ENCODE measurements at regions not wholly inside any gene's neighbourhood (a gene's known extent, or its start where the extent isn't known, plus 50 kb on each side); places are given as distances from the start of the nearest gene placed in this dataset.

- ChIA-PET POLR2A (no interaction called here), CTCF (no interaction called here)
- no peak for TF ChIP-seq POLR2AphosphoS5 (IDR thresholded peaks at IDR 0.05; ENCODE audit: low read depth, low read length)
- no peak for TF ChIP-seq REST (IDR thresholded peaks at IDR 0.05; ENCODE audit: insufficient read depth in 1 of 2, low read depth in 2 of 2, low read length in 1 of 2)
- no peak for TF ChIP-seq CTCF (IDR thresholded peaks at IDR 0.05)
- no peak for TF ChIP-seq TCF7L2 (IDR thresholded peaks at IDR 0.05; ENCODE audit: low read depth, low read length)
- TF ChIP-seq SIN3A (IDR thresholded peaks at IDR 0.05; ENCODE audit: borderline replicate concordance, insufficient read depth, low read depth, low read length): no peak
- no TSS peak for BruUV-seq (replicated peaks)
- intact Hi-C loops (cut with micrococcal nuclease; ENCODE audit: unreplicated experiment) (no loop called here), in situ Hi-C loops (cut with HindIII; ENCODE audit: low pct_unique_long_range_greater_than_20kb, low sequenced_read_pairs) (no loop called here)
- Histone ChIP-seq H3K27me3 (ENCODE audit: control insufficient read depth, insufficient read depth, low read length) (no peaks in the 10 kb centered on the region), H3K36me3 (ENCODE audit: control insufficient read depth, insufficient read depth, low read length) (no peaks in the 10 kb centered on the region), H3K4me1 (ENCODE audit: control insufficient read depth, insufficient read depth, low read length) (no peaks in the 10 kb centered on the region), H3K4me3 (ENCODE audit: low read depth in 2 of 2, low read length in 2 of 2) (no peak overlapping the region), H3K27ac (ENCODE audit: low read length) (no peak overlapping the region), H3K9me3 (ENCODE audit: control insufficient read depth, insufficient read depth, low read depth, low read length) (no peaks in the 10 kb centered on the region)
- DNase-seq (ENCODE audit: low read depth, low spot score): no peak
- no peak for ATAC-seq
These were observed 79.4 kb downstream of the EBLN2 start for GRCh38 chr3:73140772-73141442.

GRCh38 chr3:73141525-73141924, 80.1 kb downstream of the EBLN2 start:
- Histone ChIP-seq H3K36me3 (ENCODE audit: control insufficient read depth, insufficient read depth, low read length) (no peaks in the 10 kb centered on the region), H3K9me3 (ENCODE audit: control insufficient read depth, insufficient read depth, low read depth, low read length) (no peaks in the 10 kb centered on the region), H3K4me1 (ENCODE audit: control insufficient read depth, insufficient read depth, low read length) (no peaks in the 10 kb centered on the region), H3K27me3 (ENCODE audit: control insufficient read depth, insufficient read depth, low read length) (no peaks in the 10 kb centered on the region), H3K4me3 (ENCODE audit: low read depth in 2 of 2, low read length in 2 of 2) (no peak overlapping the region), H3K27ac (ENCODE audit: low read length) (no peak overlapping the region)
- CTCF ChIA-PET: no interaction called here
- DNase-seq (ENCODE audit: low read depth, low spot score) (no peak), ATAC-seq (no peak)
- no TSS peak for BruUV-seq (replicated peaks)
- in situ Hi-C loops (cut with HindIII; ENCODE audit: low pct_unique_long_range_greater_than_20kb, low sequenced_read_pairs): no loop called here
- intact Hi-C loops (cut with micrococcal nuclease; ENCODE audit: unreplicated experiment): no loop called here
- POLR2A ChIA-PET: no interaction called here
- no peak for TF ChIP-seq REST (IDR thresholded peaks at IDR 0.05; ENCODE audit: insufficient read depth in 1 of 2, low read depth in 2 of 2, low read length in 1 of 2)
- no peak for TF ChIP-seq TCF7L2 (IDR thresholded peaks at IDR 0.05; ENCODE audit: low read depth, low read length)
- TF ChIP-seq SIN3A (IDR thresholded peaks at IDR 0.05; ENCODE audit: borderline replicate concordance, insufficient read depth, low read depth, low read length): no peak
- TF ChIP-seq CTCF (IDR thresholded peaks at IDR 0.05): no peak
- TF ChIP-seq POLR2AphosphoS5 (IDR thresholded peaks at IDR 0.05; ENCODE audit: low read depth, low read length): no peak

Data from Panc1 (cell line).